ENCODE measurements at regions not wholly inside any gene's neighbourhood (a gene's known extent, or its start where the extent isn't known, plus 50 kb on each side); places are given as distances from the start of the nearest gene placed in this dataset.
"Not testable (repeated sequence)": the region's sequence is repeated elsewhere in the genome, so short reads cannot be mapped to it uniquely, and the experiment has no call there.

- no peak for DNase-seq
Observed at GRCh38 chr2:53096351-53096750, 671.3 kb upstream of the CHAC2 start.

GRCh38 chr2:53095664-53096063, 671.9 kb upstream of the CHAC2 start:
- no peak for DNase-seq

GRCh38 chr2:53095227-53095626, 672.4 kb upstream of the CHAC2 start:
- no peak for DNase-seq

GRCh38 chr2:53093355-53093754, 674.2 kb upstream of the CHAC2 start:
- DNase-seq = no peak

- no peak for DNase-seq
Observed at GRCh38 chr2:53091183-53091582, 676.4 kb upstream of the CHAC2 start.

GRCh38 chr2:53087874-53088461, 679.6 kb upstream of the CHAC2 start:
- no peak for DNase-seq

- no peak for DNase-seq
Observed at GRCh38 chr2:53087262-53087873, 680.2 kb upstream of the CHAC2 start.

- DNase-seq = no peak
Observed at GRCh38 chr2:53077413-53077812, 690.2 kb upstream of the CHAC2 start.

GRCh38 chr2:53075760-53076159, 691.8 kb upstream of the CHAC2 start:
- DNase-seq = no peak

GRCh38 chr2:53067533-53067932, 700.1 kb upstream of the CHAC2 start:
- no peak for DNase-seq

GRCh38 chr2:53067056-53067455, 700.5 kb upstream of the CHAC2 start:
- DNase-seq = no peak

GRCh38 chr2:53064154-53064553, 703.5 kb upstream of the CHAC2 start:
- no peak for DNase-seq

GRCh38 chr2:53058526-53058925, 709.1 kb upstream of the CHAC2 start:
- no peak for DNase-seq

GRCh38 chr2:53053937-53054336, 713.7 kb upstream of the CHAC2 start:
- no peak for DNase-seq

- DNase-seq = no peak
Observed at GRCh38 chr2:53051157-53051556, 716.4 kb upstream of the CHAC2 start.

- DNase-seq = no peak
Observed at GRCh38 chr2:53040536-53041229, 726.9 kb upstream of the CHAC2 start.

GRCh38 chr2:53036196-53036595, 731.4 kb upstream of the CHAC2 start:
- DNase-seq = no peak

- no peak for DNase-seq
Observed at GRCh38 chr2:53035153-53035552, 732.5 kb upstream of the CHAC2 start.

GRCh38 chr2:53033411-53033810, 734.2 kb upstream of the CHAC2 start:
- DNase-seq = no peak

- no peak for DNase-seq
Observed at GRCh38 chr2:53028746-53029423, 738.7 kb upstream of the CHAC2 start.

GRCh38 chr2:53028225-53028624, 739.4 kb upstream of the CHAC2 start:
- no peak for DNase-seq

GRCh38 chr2:53022248-53022647, 745.4 kb upstream of the CHAC2 start:
- DNase-seq = not testable (repeated sequence)

GRCh38 chr2:53021828-53022227, 745.8 kb upstream of the CHAC2 start:
- DNase-seq = no peak

GRCh38 chr2:53021292-53021691, 746.3 kb upstream of the CHAC2 start:
- DNase-seq = no peak
